ENCODE measurements at regions not wholly inside any gene's neighbourhood (a gene's known extent, or its start where the extent isn't known, plus 50 kb on each side); places are given as distances from the start of the nearest gene placed in this dataset.

DNA sequence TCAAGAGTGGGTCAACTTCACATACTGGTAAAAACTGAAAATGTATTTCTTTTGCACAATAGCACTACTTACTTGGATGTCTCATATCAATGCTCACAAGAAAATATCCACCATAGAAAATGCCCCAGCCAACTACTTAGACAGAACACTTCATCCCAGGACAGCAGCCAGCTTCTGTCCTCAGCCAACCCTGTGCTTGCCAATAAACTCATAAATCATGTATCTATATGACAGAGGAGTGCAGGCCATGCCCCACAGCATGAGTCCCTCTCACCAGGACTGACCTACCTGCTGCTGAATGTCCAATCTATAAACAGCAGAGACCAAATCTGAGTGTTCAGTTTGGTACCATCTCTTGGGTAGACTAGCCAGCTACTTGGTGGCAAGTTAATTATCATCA, 179.3 kb downstream of the OMA1 start:
- no peak for DNase-seq

DNA sequence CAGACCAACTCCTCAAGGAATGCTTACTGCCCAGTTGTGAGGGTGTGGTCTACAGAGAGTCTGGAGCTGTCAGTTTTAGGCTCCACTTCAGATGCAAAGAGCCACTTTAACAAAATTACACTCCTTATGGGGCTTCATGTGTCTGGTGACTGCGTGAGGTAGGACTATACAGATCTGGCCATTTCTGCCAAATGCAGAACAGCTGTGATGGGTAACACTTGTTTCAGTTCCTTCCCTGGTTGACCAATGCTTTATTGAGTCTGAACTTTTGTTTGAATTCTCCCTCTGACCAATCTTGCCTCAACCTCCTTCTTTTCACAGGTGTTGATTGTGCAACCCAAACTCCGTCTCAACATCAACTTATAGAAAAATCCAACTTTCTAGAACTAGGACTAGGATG, 181.2 kb downstream of the OMA1 start:
- no peak for DNase-seq

DNA sequence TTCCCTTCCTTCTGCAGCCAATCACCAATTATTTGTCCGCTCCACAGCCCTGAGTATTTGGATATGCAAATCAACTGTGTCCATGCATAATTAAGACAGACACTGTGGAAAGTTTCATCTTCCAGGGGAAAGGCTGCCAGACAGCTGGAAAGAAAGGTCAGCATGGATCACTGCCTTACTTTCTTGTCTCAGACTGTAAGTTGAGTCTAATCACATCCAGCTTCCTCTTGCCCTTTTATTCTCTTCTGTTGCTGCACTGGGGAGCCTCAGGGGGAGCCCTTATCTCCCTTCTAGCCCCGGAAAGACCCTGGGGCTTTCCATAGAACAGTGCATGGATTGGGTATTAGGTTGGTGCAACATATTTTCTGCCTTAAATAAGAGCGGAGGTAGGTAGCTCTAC, 182.9 kb downstream of the OMA1 start:
- no peak for DNase-seq

DNA sequence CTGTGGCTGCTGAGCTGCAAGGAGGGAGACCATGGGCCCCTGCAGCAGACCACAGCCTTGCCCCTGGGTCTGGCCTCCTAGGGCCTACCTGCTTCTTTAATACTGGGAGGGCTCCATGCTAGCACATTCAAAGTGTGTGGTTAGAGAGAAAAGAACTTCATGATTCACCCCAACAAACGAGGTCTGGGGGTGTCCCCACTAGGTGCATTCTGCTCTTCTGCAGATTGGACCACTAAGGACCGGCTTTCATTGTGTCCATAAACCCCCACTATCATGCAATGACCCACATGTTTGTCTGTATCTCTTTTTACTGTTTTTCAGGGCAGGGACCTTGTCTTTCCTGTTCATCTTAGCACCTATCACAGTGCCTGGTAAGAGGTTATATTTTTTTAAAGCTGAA, 185.4 kb downstream of the OMA1 start:
- DNase-seq, result no peak

DNA sequence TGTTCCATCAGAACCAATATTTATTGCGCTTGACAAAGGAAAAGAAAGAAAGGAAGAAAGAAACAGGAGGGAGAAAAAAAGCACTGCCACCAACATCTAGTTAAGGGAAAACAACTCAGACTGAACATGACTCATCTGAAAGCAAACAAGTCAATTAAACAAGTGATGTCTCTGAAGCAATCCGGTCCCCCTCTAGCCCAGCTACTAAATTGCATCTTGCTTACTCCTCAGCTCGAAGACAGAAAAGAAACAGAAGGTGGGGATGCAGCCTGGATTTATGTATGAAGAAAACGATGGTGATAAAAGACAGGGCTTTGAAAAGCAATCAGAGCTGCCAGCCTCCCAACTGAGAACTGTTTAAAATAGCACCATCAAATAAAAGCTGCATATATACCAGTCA, 188.2 kb downstream of the OMA1 start:
- DNase-seq, result no peak

DNA sequence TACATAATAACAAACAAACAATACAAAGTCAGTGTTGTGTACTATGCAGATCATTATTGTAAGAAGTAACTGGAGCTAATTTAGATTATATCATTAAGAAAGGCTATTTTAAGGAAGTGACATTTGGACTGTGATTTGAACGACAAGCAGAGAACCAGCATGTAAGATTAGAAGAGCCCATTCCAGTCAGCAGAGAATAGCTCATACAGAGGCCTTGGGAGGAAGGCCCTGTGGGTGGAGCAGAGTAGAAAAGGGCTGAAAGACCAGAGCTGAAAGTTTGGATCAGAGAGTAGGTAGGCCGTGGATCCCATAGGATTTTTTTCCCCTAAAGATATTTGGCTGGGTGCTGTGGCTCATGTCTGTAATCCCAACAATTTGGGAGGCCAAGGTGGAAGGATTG, 190.1 kb downstream of the OMA1 start:
- no peak for DNase-seq

DNA sequence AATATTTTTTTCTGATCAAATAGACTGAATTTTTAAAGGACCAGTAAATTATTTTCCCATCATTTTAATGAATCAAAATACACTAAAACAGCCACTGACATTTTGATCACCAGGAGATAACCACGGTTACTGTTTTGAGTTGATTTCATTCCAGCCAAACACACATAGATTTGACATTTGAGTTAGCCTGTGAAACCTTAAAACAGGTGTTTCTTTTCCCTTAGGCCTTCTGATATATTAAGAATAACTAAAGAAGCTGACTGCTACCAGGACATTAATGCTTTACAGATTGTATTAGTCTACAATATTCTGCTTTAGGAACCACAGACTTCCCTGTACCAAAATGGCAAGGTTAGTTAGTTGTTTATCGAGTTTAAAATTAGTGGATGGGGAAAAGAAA, 193.4 kb downstream of the OMA1 start:
- no peak for DNase-seq

DNA sequence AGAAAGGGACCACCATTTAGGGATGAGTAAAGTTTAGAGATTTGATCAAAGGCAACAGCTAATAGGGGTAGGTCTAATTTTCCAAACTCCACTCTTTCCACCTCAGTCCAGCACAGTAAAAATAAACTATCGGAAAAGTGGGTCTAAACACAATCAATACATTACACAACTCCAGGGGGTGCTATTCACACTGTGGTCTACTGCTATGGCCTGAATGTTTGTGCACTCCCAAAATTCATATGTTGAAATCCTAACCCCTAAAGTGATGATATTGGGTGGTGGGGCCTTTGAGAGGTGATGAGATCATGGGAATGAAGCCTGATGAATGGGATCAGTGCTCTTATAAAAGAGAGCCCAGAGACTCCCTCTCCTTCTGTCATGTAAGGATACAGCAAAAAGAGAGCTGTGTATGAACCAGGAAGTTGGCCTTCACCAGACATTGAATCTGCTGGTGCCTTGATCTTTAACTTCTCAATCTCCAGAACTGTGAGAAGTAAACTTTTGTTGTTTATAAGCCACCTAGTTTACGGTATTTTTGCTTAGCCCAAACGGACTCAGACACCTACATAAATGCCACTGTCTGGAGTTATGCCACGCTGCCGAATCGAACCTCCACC, 193.9 kb downstream of the OMA1 start:
- no peak for DNase-seq

DNA sequence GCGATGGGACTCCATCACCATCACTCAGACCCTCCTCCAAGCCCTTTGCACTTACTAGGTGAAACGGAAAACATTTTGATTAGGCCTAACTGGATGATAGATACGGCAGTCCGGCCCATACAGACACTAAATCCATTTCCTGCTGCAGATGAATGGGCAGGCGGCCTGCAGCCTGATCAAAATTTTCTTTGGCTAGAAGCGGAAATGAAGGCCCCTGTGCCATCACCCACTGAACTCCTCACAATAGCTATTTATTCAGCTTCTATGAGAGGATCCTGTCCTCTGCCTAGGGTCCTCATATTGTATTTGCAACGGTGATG, 200.5 kb downstream of the OMA1 start:
- no peak for DNase-seq

DNA sequence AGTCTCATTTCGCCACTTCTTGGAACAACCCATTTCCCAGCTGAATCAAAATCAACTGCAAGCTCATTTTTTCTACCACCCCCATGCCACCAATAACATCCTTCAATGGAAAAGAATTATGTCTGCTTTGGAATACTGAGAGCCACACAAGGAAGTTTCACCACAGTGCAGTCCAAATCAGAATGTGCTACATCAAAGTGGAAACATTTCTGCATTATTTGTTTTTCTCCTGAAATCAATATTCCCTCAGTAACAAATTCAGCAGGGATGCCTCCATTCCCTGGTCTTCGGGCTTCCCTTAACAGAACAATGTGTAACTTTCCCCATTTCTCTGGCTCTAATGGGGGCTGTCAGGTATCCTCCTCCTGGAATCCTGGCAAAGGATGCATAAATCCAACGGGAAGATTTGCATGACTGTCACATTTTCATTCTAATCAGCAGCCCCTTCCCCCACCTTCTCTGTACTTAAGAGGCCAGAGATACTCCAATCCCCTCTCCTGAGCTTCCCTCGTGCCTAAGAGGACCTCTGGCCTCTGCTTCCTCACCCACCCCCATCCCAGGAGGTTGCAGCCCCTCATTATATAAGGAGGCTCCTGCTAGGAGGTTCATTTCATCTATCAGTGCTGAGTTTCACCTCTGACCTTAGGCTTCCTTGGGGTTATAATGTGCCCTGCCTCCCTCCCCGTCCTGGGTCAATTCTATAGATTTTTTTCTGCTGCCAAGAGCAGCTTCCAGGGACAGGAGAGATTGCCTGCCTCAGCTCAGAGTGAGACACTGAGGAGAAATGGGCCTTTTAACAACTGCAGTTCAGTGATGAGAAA, 201.1 kb downstream of the OMA1 start:
- no peak for DNase-seq

DNA sequence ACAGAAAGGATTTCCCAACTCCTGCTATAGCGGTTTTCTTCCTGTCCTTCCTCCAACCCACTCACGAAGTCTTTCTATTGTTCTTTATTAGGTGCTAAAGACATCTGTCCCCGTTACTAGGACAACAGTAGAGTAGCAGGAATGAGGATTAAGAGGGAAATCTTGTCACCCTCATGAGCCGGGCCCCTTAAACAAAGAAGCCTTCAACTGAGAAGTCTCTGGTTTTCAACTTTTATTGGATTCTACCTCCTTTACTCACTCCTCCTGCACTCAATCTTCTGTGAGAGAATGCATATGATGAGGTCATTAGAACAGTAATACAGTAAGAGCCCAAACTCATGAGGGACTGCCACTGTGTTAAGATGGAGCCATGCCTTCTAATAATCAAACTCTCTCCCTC, 206.3 kb downstream of the OMA1 start:
- no peak for DNase-seq

DNA sequence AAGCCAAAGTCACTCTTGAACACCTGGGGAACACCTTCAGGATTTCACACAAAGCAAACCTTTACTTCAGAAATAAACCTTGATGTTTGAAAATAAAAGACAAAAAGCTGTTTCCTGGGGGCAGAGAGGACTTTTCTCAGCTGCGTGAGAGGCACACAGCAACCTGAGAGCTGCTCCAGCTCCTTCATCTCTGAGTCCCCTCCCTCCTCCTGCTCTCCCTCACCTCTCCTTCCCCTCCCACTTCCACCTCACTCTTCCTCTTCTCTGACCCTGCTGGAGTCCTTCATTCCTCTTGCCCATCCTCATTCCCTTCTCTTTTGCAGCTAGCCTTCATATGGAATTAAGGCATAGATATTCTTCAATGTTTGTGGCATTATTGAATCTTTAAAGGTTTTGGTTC, 208.4 kb downstream of the OMA1 start:
- DNase-seq, result no peak

DNA sequence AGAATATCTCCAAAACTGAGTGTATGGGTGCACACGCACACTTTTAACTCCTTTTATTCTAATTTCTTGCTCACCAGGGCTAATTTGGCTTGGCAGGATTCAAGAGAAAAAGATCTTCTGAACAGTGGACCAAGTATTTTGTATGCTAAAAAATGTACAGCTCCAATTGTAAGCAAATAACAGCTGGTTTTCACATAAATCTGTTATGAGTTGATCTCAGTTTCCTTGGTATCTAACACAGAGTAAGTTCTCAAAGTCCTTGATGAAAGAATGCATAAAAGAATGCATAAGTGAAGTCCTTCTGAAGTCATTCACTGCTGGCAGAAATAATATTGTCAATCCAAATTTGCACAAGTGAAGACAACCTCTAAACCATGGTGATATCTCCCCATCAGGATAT, 213.0 kb downstream of the OMA1 start:
- no peak for DNase-seq

DNA sequence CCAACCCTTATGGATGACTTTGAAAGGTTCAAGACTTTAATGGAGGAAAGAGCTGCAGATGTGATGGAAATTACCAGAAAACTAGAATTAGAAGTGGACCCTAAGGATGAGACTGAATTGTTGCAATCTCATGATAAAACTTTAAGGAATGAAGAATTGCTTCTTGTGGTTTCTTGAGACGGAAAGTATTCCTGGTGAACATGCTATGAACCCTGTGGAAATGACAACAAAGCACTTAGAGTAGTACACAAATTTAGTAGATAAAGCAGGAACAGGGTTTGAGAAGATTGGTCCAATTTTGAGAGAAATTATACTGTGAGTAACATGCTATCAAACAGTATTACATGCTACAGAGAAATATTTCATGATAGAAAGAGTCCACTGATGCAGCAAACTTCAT, 215.4 kb downstream of the OMA1 start:
- no peak for DNase-seq

DNA sequence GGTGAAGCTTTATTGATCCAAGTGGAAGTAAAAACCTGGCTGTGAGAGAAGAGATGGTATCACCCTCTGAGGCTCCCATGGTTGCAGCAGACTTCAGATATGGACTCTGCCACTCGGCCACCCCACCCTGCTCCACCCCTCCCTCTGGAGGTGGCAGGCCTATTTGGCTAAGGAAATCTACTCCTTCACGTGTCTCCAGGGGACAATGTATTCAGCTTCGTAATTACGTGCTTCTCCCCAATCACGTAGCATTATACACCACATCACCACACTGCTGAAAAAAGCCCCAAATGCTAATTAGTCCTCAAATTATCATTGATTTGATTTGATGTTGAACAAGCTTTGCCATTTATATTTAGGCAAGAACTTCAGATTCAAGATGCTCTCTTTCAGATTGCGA, 220.7 kb downstream of the OMA1 start:
- no peak for DNase-seq

DNA sequence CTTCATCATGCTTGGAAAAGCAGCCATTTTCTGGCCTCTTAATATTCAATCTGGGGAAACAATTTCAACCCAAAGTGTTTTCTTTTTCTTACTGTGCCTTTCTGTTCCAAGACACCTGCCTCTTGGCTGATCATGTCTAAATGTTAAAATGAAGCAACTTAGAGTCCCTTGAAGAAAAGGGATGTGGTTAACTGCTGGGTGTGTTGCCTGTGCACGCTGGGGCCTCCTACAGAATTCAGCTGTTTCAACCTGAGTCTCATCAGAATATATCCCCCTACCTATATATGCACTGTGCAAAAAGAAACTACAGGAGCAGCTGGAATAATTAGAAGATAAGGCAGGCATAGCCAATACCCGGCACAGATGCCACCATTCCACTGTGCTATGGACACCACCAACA, 222.0 kb downstream of the OMA1 start:
- no peak for DNase-seq

DNA sequence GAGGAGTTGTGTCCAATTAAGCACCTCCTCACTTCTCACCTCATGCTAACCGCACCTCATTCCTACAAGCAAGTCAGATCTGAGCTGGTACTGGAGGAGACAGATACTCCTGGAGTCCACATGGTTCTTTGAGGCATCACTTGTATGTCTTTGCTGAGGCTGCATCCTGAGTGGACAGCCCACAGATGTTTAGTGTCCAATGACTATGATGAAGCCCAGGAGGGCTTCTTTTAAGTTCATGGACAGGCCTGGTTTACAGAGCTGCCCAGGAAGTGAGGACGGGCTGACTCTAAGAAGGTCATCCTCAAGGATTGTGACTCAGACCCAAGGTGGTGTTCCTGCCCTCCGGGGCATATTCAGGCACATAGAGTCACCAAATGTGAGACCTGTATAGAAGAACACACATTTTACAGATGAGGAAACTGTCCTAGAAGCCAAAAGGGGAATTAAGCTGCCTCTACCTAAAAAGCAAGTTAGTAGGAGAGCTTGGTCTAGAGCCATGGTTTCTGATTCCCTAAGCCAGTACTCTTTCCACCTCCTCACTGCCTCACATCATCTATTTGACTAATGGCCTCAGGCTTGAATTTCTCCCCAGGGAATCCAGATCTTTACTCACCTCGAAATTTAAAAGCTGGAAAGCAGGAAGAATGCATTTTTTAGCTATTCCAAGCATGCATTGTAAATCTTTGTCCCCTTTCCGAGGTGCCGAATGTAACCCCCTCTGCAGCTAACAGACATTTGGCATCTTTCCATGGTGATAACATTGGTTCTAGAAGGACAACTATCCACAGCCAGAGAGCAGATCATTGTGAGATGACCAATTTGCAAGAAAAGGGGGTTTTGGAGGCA, 228.1 kb downstream of the OMA1 start:
- DNase-seq, result no peak

DNA sequence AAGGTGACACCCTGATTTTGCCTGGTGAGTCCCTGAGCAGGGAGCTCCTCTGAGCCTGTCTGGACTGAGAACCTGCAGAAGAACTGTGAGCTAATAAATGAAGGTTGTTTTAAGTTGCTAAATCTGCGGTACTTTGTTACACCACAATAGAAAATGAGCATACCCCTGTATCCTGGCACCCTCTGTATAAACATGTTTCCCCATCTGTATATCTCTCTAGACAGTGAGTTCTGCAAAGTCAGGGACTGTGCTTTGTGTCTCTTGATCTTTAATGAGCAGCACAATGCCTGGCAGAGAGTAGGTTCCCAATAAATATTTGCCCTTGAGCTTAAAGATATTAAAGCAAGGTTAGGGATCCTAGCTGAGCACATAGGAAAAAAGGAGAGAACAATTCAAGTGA, 228.8 kb downstream of the OMA1 start:
- no peak for DNase-seq

DNA sequence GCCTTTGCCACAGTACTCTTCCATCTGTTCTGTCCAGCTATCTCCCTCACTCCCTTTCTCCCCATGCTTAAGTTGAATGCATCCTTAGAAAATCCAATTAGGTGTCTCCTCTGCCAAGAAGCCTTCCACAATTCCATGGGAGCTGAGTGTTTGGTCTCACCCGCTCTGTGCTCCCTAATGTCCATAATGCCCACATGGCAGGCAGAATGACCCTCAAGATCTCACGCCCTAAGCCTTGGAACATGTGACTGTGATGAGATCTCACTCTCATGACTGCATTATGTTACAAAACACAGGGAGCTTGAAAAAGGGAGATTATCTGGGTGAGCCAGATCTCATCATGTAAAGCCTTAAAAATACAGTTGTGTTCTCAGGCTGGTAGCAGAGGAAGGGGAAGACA, 229.4 kb downstream of the OMA1 start:
- DNase-seq, result no peak

DNA sequence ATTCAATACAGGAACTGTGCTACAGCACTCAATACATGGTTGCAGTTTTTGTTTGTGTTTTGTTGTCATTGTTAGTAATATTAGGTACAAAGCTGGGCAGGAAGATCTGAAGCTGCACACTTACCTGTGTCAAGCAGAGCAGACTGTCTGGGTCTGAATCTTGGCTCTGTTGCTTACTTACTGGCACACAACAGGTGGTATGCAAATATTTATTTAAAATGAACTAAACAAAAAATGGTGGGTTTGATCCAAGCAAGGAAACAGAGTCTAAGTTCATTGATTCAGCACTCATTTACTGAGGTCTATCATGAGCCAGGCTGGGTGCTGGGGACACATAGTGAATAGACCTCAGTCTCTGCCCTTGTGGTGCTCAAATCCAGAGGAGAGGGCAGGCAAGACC, 230.4 kb downstream of the OMA1 start:
- no peak for DNase-seq

DNA sequence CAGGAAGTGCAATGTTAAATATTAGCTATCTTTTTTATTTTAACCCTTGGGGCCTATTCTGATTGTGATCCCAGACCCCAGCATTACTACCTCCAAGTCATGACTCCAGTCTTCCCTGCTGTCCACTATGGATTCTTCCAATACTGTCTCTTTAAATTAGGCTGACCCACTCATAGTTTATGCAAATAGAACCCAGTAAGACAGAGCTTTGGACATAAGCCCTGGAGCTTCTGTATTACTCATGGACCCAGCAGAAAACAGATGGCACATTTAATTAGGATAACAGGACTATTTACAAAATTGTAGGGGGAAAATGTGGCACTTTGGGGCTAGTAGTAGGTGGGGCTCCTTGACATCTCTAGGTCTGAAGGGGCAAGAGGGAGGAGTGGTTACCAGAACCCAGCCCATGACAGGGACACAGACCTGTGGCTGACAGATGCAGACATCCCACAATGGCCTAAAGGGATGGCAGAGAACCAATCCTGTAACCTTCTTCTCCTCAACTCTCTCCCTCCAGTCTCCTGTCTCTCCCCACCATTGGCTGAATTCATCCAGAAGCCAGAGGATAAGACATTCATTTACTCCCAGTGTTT, 233.5 kb downstream of the OMA1 start:
- DNase-seq, result no peak

DNA sequence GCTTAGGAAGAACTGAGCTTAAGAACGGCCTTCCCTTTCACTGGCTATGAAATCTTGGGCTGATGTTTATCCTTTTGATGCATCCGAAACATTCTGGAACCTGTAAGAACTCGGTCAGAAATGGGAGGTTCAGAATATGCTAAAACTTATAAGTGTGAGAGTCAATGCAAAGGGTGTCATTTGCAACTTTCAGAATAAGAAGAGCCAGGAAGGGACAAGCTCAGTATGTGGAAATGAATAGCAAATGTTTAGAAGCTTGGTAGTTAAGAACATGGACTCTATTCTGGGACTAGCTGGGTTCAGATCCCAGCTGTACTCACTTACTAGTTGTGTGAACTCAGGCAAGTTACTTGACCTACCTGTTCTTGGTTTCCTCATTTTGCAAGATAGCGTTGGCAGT, 234.1 kb downstream of the OMA1 start:
- no peak for DNase-seq

DNA sequence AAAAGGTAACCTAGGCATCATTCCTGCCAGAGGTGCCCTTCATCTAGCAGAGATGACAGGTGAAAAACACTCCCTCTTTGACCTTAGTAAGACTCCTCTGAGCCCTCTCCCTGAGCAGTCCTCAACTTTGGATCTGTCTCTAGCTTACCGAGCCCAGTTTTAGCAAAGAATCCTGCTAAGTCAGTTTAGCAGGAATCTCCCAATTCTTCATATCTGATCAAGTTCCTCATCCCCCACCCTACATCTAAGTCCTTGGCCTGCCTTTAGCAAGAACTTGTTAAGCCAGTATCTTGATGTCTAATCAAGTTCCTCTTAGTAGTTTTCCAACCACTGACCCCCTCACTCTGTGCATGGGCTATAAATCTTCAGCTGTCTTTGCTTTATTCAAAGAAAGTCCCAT, 235.6 kb downstream of the OMA1 start:
- DNase-seq, result no peak

DNA sequence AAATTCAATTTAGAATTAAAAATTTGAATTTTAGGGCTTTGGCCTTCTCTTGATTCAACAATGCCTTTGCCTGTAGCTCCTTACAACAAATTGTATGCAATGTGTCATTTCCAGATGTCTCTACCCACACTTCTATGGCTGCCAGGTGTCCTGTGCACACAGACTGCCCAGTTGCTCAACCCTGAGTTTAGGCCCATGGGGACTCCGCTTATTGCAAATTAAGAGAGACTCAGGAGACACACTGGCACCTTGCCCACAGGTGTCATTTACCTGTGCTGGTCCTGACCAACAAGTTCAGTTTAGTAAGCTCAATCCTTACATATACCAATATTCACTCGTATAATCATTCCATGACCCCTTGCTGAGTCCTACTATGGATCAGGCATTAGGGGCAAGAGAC, 236.1 kb downstream of the OMA1 start:
- no peak for DNase-seq
